ENCODE measurements at regions not wholly inside any gene's neighbourhood (a gene's known extent, or its start where the extent isn't known, plus 50 kb on each side); places are given as distances from the start of the nearest gene placed in this dataset.
A peak's percentile ranks its signal among the peaks of the same experiment; 100 is the strongest.

- ATAC-seq (no peak), DNase-seq (ENCODE audit: low spot score) (no peak)
- H3K27me3 Mint-ChIP-seq (ENCODE audit: low read depth) = no peaks in the 10 kb centered on the region
- H3K36me3 Mint-ChIP-seq = no peaks in the 10 kb centered on the region
- no peak overlapping the region for H3K27ac Mint-ChIP-seq
- H3K9me3 Mint-ChIP-seq = no peaks in the 10 kb centered on the region; the same call in 1 of the 2 replicates
- no peaks in the 10 kb centered on the region for H3K4me1 Mint-ChIP-seq
- TF ChIP-seq OVOL2 (CRISPR knock-in tag; IDR thresholded peaks at IDR 0.05; ENCODE audit: borderline replicate concordance) = no peak
- ChIA-PET CTCF (no interaction called here), POLR2A (no interaction called here)
- no peak overlapping the region for H3K4me3 Mint-ChIP-seq
Measured at GRCh38 chr13:79097201-79097600, 308.9 kb downstream of the RBM26 start.

GRCh38 chr13:79096099-79096498, 310.0 kb downstream of the RBM26 start:
- ATAC-seq = peak; percentile 62
- TF ChIP-seq NFYB (CRISPR knock-in tag; conservative IDR thresholded peaks at IDR 0.05; ENCODE audit: low read depth) = no peak
- no peak for TF ChIP-seq ATF3 (CRISPR knock-in tag; conservative IDR thresholded peaks at IDR 0.05)
- no peak for TF ChIP-seq HMGA2 (CRISPR knock-in tag; IDR thresholded peaks at IDR 0.05)
- TF ChIP-seq NFE2L1 (CRISPR knock-in tag; IDR thresholded peaks at IDR 0.05) = no peak
- POLR2A ChIA-PET = no interaction called here
- CTCF ChIA-PET = no interaction called here
- Mint-ChIP-seq H3K27ac (no peak overlapping the region), H3K9me3 (no peaks in the 10 kb centered on the region; the same call in 1 of the 2 replicates), H3K4me3 (no peak overlapping the region), H3K36me3 (no peaks in the 10 kb centered on the region), H3K4me1 (no peaks in the 10 kb centered on the region), H3K27me3 (ENCODE audit: low read depth) (no peaks in the 10 kb centered on the region)
- no peak for DNase-seq (ENCODE audit: low spot score)

- ChIA-PET POLR2A (no interaction called here), CTCF (interaction anchor here (0.6 kb wide), 1 partner anchor 31 kb away, joined by 3 read pairs; no protein-coding TSS in a partner anchor)
- DNase-seq (ENCODE audit: low spot score) (no peak), ATAC-seq (peak; percentile 58)
- Mint-ChIP-seq H3K27me3 (ENCODE audit: low read depth) (no peaks in the 10 kb centered on the region), H3K4me3 (no peak overlapping the region), H3K9me3 (no peaks in the 10 kb centered on the region; the same call in 1 of the 2 replicates), H3K36me3 (no peaks in the 10 kb centered on the region), H3K4me1 (peaks cover 12% of the 10 kb centered on the region), H3K27ac (no peak overlapping the region)
- TF ChIP-seq MLX (CRISPR knock-in tag; IDR thresholded peaks at IDR 0.05) = no peak
- TF ChIP-seq AR (CRISPR knock-in tag; IDR thresholded peaks at IDR 0.05) = no peak
- no peak for TF ChIP-seq IRF2 (CRISPR knock-in tag; IDR thresholded peaks at IDR 0.05; ENCODE audit: borderline replicate concordance, low read depth)
- no peak for TF ChIP-seq TEAD4 (CRISPR knock-in tag; IDR thresholded peaks at IDR 0.05)
- TF ChIP-seq RORB (CRISPR knock-in tag; IDR thresholded peaks at IDR 0.05) = no peak
Measured at GRCh38 chr13:79090552-79091124, 315.4 kb downstream of the RBM26 start.

GRCh38 chr13:79084802-79085424, 321.1 kb downstream of the RBM26 start:
- peaks cover 14% of the 10 kb centered on the region for H3K9me3 Mint-ChIP-seq
- no peak overlapping the region for H3K4me3 Mint-ChIP-seq
- DNase-seq (ENCODE audit: low spot score) = no peak
- H3K4me1 Mint-ChIP-seq = peaks cover 1% of the 10 kb centered on the region
- peaks cover 7% of the 10 kb centered on the region; the same call in 1 of the 2 replicates for H3K36me3 Mint-ChIP-seq
- ATAC-seq = no peak
- CTCF ChIA-PET = no interaction called here
- H3K27me3 Mint-ChIP-seq (ENCODE audit: low read depth) = no peaks in the 10 kb centered on the region
- H3K27ac Mint-ChIP-seq = no peak overlapping the region
- POLR2A ChIA-PET = no interaction called here
- TF ChIP-seq ZSCAN18 (CRISPR knock-in tag; IDR thresholded peaks at IDR 0.05) = no peak
- no peak for TF ChIP-seq ATF1 (CRISPR knock-in tag; IDR thresholded peaks at IDR 0.05)
- no peak for TF ChIP-seq CREM (CRISPR knock-in tag; IDR thresholded peaks at IDR 0.05)
- TF ChIP-seq ATF3 (CRISPR knock-in tag; conservative IDR thresholded peaks at IDR 0.05) = no peak
- no peak for TF ChIP-seq PREB (CRISPR knock-in tag; IDR thresholded peaks at IDR 0.05; ENCODE audit: borderline replicate concordance)
- no peak for TF ChIP-seq ELF4 (CRISPR knock-in tag; IDR thresholded peaks at IDR 0.05; ENCODE audit: low read depth)
- TF ChIP-seq ZNF671 (CRISPR knock-in tag; IDR thresholded peaks at IDR 0.05) = no peak
- TF ChIP-seq SOX15 (CRISPR knock-in tag; IDR thresholded peaks at IDR 0.05) = no peak
- no peak for TF ChIP-seq FOXK1 (CRISPR knock-in tag; IDR thresholded peaks at IDR 0.05)
- TF ChIP-seq ZNF219 (CRISPR knock-in tag; IDR thresholded peaks at IDR 0.05; ENCODE audit: borderline replicate concordance) = no peak
- no peak for TF ChIP-seq SMAD3 (CRISPR knock-in tag; IDR thresholded peaks at IDR 0.05; ENCODE audit: borderline replicate concordance)
- TF ChIP-seq ZNF512 (CRISPR knock-in tag; IDR thresholded peaks at IDR 0.05; ENCODE audit: borderline replicate concordance) = no peak
